Smooth muscle cell (in vitro differentiated cells): ENCODE measurements at regions not wholly inside any gene's neighbourhood (a gene's known extent, or its start where the extent isn't known, plus 50 kb on each side); places are given as distances from the start of the nearest gene placed in this dataset.

Experiments used
- DNase-seq: peaks from one replicate; lab custom pipeline; 2025; ENCODE audit not compliant: unreplicated experiment; lab: John Stamatoyannopoulos, UW
- H2AFZ ChIP-seq: fragments of 200-600 bp; sonication (generic); 2 replicates; pipeline ENCODE4 v1.6.0; 2016; ENCODE audit warnings: antibody characterized with exemption, low read depth, mild to moderate bottlenecking
- H3F3A ChIP-seq: fragments of 200-600 bp; sonication (generic); 2 replicates; pipeline ENCODE4 v1.6.0; 2017; ENCODE audit warnings: antibody characterized with exemption, low read depth
- H3K27ac ChIP-seq: fragments of 200-600 bp; sonication (generic); 2 replicates; pipeline ENCODE4 v1.5.1; 2016; ENCODE audit warnings: low read depth, mild to moderate bottlenecking
- H3K27me3 ChIP-seq: fragments of 200-600 bp; sonication (generic); 2 replicates; pipeline ENCODE4 v1.6.1; 2016; ENCODE audit warnings: low read depth, mild to moderate bottlenecking
- H3K36me3 ChIP-seq: fragments of 200-600 bp; sonication (generic); 2 replicates; pipeline ENCODE4 v1.5.1; 2016; ENCODE audit warnings: low read depth
- H3K4me1 ChIP-seq: fragments of 200-600 bp; sonication (generic); 2 replicates; pipeline ENCODE4 v1.5.1; 2016; ENCODE audit warnings: low read depth
- H3K4me2 ChIP-seq: fragments of 200-600 bp; sonication (generic); 2 replicates; pipeline ENCODE4 v1.6.0; 2016; ENCODE audit warnings: mild to moderate bottlenecking
- H3K4me3 ChIP-seq: fragments of 200-600 bp; sonication (generic); 2 replicates; pipeline ENCODE4 v1.5.1; 2016; ENCODE audit warnings: mild to moderate bottlenecking
- H3K79me2 ChIP-seq: fragments of 200-600 bp; sonication (generic); 2 replicates; pipeline ENCODE4 v1.6.0; 2016; ENCODE audit warnings: low read depth, mild to moderate bottlenecking
- H3K9ac ChIP-seq: fragments of 200-600 bp; sonication (generic); 2 replicates; pipeline ENCODE4 v1.6.0; 2016; ENCODE audit warnings: low read depth
- H3K9me3 ChIP-seq: fragments of 200-600 bp; sonication (generic); replicated peaks from 2 replicates; pipeline ENCODE4 v1.5.1; 2016; ENCODE audit warnings: low read depth
- H4K20me1 ChIP-seq: fragments of 200-600 bp; sonication (generic); 2 replicates; pipeline ENCODE4 v1.6.0; 2016; ENCODE audit warnings: low read depth
- CTCF ChIP-seq: fragments of 200-600 bp; sonication (generic); IDR thresholded peaks from 2 replicates; pipeline ENCODE4 v1.5.1; 2017; ENCODE audit warnings: borderline replicate concordance, mild to moderate bottlenecking, antibody characterized with exemption; ENCODE audit not compliant: insufficient read depth, poor library complexity, severe bottlenecking
- WGBS: methylation state at CpG from one replicate; pipeline ENCODE4 v1.1.7; 2016; ENCODE audit warnings: low lambda C conversion rate; 5-methylcytosine and 5-hydroxymethylcytosine counted together

GRCh38 chr20:52078289-52078688 lies 113.3 kb downstream of the ZFP64 start:
- no peak overlapping the region for H3K27ac ChIP-seq
- no peaks in the 10 kb centered on the region for H3K9me3 ChIP-seq
- H3K79me2 ChIP-seq: no peaks in the 10 kb centered on the region
- H3K4me1 ChIP-seq: peaks cover 9% of the 10 kb centered on the region
- no peak overlapping the region for H2AFZ ChIP-seq
- no peak overlapping the region for H3K4me3 ChIP-seq
- H3K4me2 ChIP-seq: no peak overlapping the region
- no peaks in the 10 kb centered on the region for H3F3A ChIP-seq
- no peaks in the 10 kb centered on the region for H3K27me3 ChIP-seq
- DNase-seq: no peak
- no peaks in the 10 kb centered on the region for H3K36me3 ChIP-seq
- H4K20me1 ChIP-seq: no peaks in the 10 kb centered on the region
- TF ChIP-seq CTCF: no peak
- no peak overlapping the region for H3K9ac ChIP-seq
- 89% methylated on average over 4 of the region's 4 CpGs for WGBS

GRCh38 chr20:52076164-52076563 lies 115.4 kb downstream of the ZFP64 start:
- 97% methylated on average over 2 of the region's 2 CpGs for WGBS
- H3K4me3 ChIP-seq: no peak overlapping the region
- no peaks in the 10 kb centered on the region for H3K9me3 ChIP-seq
- no peaks in the 10 kb centered on the region for H4K20me1 ChIP-seq
- no peaks in the 10 kb centered on the region for H3K4me1 ChIP-seq
- no peak overlapping the region for H3K4me2 ChIP-seq
- no peak overlapping the region for H3K27ac ChIP-seq
- H3F3A ChIP-seq: no peaks in the 10 kb centered on the region
- no peak overlapping the region for H2AFZ ChIP-seq
- no peaks in the 10 kb centered on the region for H3K36me3 ChIP-seq
- H3K9ac ChIP-seq: no peak overlapping the region
- H3K27me3 ChIP-seq: no peaks in the 10 kb centered on the region
- no peaks in the 10 kb centered on the region for H3K79me2 ChIP-seq
- no peak for DNase-seq
- no peak for TF ChIP-seq CTCF

GRCh38 chr20:52075400-52075799 lies 116.2 kb downstream of the ZFP64 start:
- no peak overlapping the region for H3K27ac ChIP-seq
- H3K36me3 ChIP-seq: no peaks in the 10 kb centered on the region
- H3K4me3 ChIP-seq: no peak overlapping the region
- H3K9me3 ChIP-seq: no peaks in the 10 kb centered on the region
- H3K4me1 ChIP-seq: no peaks in the 10 kb centered on the region
- H3F3A ChIP-seq: no peaks in the 10 kb centered on the region
- no peak for TF ChIP-seq CTCF
- no peak for DNase-seq
- H3K27me3 ChIP-seq: no peaks in the 10 kb centered on the region
- no peaks in the 10 kb centered on the region for H3K79me2 ChIP-seq
- H3K9ac ChIP-seq: no peak overlapping the region
- no peak overlapping the region for H3K4me2 ChIP-seq
- no peaks in the 10 kb centered on the region for H4K20me1 ChIP-seq
- H2AFZ ChIP-seq: no peak overlapping the region
- 80% methylated on average over 3 of the region's 3 CpGs for WGBS

GRCh38 chr20:52071136-52071535 lies 120.4 kb downstream of the ZFP64 start:
- H3K27me3 ChIP-seq: no peaks in the 10 kb centered on the region
- H3K9ac ChIP-seq: no peak overlapping the region
- H4K20me1 ChIP-seq: no peaks in the 10 kb centered on the region
- no peak overlapping the region for H3K4me2 ChIP-seq
- H3K27ac ChIP-seq: no peak overlapping the region
- TF ChIP-seq CTCF: no peak
- no peaks in the 10 kb centered on the region for H3K36me3 ChIP-seq
- WGBS: 96% methylated on average over 2 of the region's 2 CpGs
- no peak overlapping the region for H3K4me3 ChIP-seq
- no peaks in the 10 kb centered on the region for H3K9me3 ChIP-seq
- H3K4me1 ChIP-seq: no peaks in the 10 kb centered on the region
- H2AFZ ChIP-seq: no peak overlapping the region
- no peaks in the 10 kb centered on the region for H3F3A ChIP-seq
- H3K79me2 ChIP-seq: no peaks in the 10 kb centered on the region
- no peak for DNase-seq
